ENCODE measurements at regions not wholly inside any gene's neighbourhood (a gene's known extent, or its start where the extent isn't known, plus 50 kb on each side); places are given as distances from the start of the nearest gene placed in this dataset.
A peak's percentile ranks its signal among the peaks of the same experiment; 100 is the strongest.

DNA sequence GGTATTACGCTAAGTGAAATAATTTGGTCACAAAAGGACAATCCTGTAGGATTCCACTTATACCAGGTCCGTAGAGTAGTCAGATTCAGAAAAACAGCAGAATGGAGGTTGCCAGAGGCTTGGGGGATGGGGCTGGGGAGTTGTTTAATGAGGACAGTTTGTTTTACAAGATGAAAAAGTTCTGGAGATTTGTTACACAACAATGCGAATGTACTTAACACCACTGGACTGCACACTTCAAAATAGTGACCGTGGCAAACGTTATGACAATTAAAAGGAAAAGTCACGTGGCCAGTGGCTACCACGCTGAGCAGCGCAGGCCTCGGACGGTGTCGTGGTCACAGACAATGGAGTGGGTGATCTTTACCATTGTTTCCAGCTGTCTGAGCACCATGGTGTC lies 338.1 kb downstream of the SEC14L1 start:
- DNase-seq (no peak), ATAC-seq (no peak)
- Histone ChIP-seq H3K27me3 (no peaks in the 10 kb centered on the region), H3K4me1 (peaks cover 3 to 65% (median 51%) of the 10 kb centered on the region in 12 donors), H3K36me3 (peaks cover 0 to 25% (median 18%) of the 10 kb centered on the region in 9 donors), H3K4me3 (no peak overlapping the region), H3K27ac (peak overlapping the region in 1 of 12 donors; percentile 88), H3K9me3 (no peaks in the 10 kb centered on the region)
- 91 to 96% (median 93%) methylated on average over 11 of the region's 11 CpGs for WGBS, 4 donors
- intact Hi-C loops (cut with DNase I) = loop anchor here in 1 of 10 donors (5.0 kb wide), 1 partner anchor 47 kb away; no protein-coding TSS in a partner anchor
- TF ChIP-seq POLR2A (IDR thresholded peaks at IDR 0.05) = no peak
- TF ChIP-seq, protein P1, sequence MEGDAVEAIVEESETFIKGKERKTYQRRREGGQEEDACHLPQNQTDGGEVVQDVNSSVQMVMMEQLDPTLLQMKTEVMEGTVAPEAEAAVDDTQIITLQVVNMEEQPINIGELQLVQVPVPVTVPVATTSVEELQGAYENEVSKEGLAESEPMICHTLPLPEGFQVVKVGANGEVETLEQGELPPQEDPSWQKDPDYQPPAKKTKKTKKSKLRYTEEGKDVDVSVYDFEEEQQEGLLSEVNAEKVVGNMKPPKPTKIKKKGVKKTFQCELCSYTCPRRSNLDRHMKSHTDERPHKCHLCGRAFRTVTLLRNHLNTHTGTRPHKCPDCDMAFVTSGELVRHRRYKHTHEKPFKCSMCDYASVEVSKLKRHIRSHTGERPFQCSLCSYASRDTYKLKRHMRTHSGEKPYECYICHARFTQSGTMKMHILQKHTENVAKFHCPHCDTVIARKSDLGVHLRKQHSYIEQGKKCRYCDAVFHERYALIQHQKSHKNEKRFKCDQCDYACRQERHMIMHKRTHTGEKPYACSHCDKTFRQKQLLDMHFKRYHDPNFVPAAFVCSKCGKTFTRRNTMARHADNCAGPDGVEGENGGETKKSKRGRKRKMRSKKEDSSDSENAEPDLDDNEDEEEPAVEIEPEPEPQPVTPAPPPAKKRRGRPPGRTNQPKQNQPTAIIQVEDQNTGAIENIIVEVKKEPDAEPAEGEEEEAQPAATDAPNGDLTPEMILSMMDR (IDR thresholded peaks at IDR 0.05) = no peak

DNA sequence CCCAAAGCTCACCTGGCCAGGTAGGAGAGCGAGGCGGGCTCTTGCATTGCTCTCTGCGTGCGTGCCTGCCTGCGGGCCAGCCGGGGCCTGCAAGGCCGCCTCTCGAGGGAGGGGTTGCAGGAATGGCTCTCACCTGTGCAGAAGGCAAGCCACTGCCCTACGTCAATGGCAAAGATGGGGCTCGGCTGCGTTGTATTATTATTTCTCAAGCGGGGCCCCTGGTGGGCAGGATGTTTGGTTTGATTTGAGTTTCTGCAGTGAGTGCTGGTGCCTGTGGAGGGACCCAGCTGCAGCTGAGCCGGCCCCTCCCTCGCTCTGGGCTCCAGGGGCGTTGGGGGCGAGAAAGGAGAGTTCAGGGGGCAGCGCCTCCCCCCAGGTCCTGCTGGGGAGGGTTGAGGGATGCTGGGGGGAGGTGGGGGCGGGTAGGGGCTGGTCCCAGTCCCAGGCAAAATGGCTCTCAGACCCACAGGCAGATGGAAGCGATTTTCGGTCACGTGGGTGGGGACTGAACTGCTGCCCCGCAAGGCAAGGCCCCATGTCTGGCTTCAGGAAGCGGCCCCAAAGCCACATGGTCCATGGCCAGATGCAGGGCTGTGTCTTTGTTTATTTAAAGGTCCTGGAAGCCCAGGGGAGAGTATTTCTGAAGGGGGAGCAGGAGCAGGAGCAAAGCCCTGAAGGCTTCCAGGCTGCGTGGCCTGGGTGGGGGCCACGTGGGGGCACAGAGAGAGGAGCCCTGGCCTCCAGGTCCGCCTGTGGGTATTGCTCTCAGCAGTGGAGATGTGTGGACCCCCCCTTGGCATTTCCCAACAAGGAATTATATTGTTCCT lies 338.8 kb downstream of the SEC14L1 start:
- H3K36me3 ChIP-seq = peaks cover 0 to 26% (median 18%) of the 10 kb centered on the region in 9 donors
- intact Hi-C loops (cut with DNase I) = loop anchor here in 1 of 10 donors (5.0 kb wide), 1 partner anchor 47 kb away; no protein-coding TSS in a partner anchor
- H3K27ac ChIP-seq = peak overlapping the region in 1 of 12 donors; percentile 88

DNA sequence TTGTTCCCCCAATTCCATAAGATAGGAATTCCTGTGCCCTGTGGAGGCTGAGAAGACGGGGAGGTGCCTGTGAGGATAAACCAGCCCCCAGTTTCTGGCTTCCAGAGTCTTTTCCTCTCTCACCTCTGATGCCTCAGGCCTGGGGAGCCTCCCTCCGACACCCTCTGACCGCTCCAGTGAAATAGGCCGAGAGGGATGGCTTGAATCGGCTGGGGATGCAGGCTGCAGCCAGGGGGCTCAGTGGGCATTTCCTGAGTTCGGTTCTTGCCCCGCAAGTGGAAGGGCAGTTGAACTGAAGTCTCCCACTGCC lies 339.4 kb downstream of the SEC14L1 start:
- no peaks in the 10 kb centered on the region for H3K9me3 ChIP-seq
- intact Hi-C loops (cut with DNase I) = no loop called here
- 76 to 85% (median 83%) methylated on average over 4 to 7 of the region's 7 CpGs for WGBS, 4 donors

More for the DNA sequence above, 338.8 kb downstream of the SEC14L1 start:
- TF ChIP-seq, protein P1 (IDR thresholded peaks at IDR 0.05) = no peak
- TF ChIP-seq POLR2A (IDR thresholded peaks at IDR 0.05) = no peak
- peaks cover 3 to 58% (median 44%) of the 10 kb centered on the region in 12 donors for H3K4me1 ChIP-seq
- ATAC-seq (no peak), DNase-seq (peak in 1 of 5 donors; percentile 49)
- H3K4me3 ChIP-seq = no peak overlapping the region
- no peaks in the 10 kb centered on the region for H3K27me3 ChIP-seq
- WGBS, 4 donors = 65 to 83% (median 81%) methylated on average over 17 to 26 of the region's 26 CpGs
- no peaks in the 10 kb centered on the region for H3K9me3 ChIP-seq

More for the DNA sequence above, 339.4 kb downstream of the SEC14L1 start:
- peaks cover 3 to 52% (median 41%) of the 10 kb centered on the region in 12 donors for H3K4me1 ChIP-seq
- TF ChIP-seq POLR2A (IDR thresholded peaks at IDR 0.05) = no peak
- TF ChIP-seq, protein P1 (IDR thresholded peaks at IDR 0.05) = no peak
- ATAC-seq (no peak), DNase-seq (no peak)
- H3K36me3 ChIP-seq = peaks cover 0 to 26% (median 18%) of the 10 kb centered on the region in 9 donors
- H3K4me3 ChIP-seq = no peak overlapping the region
- peak overlapping the region in 1 of 12 donors; percentile 88 for H3K27ac ChIP-seq
- H3K27me3 ChIP-seq = no peaks in the 10 kb centered on the region
